ENCODE measurements at regions not wholly inside any gene's neighbourhood (a gene's known extent, or its start where the extent isn't known, plus 50 kb on each side); places are given as distances from the start of the nearest gene placed in this dataset.

- no peak overlapping the region for H3K27ac ChIP-seq (ENCODE audit: insufficient read depth, low read depth, low read length)
- no peaks in the 10 kb centered on the region for H3K79me2 ChIP-seq (ENCODE audit: control insufficient read depth, insufficient read depth, low read length)
- H3K9me1 ChIP-seq (replicated peaks; ENCODE audit: control insufficient read depth, extremely low read depth, insufficient read depth, low read length) = no peaks in the 10 kb centered on the region
- H4K20me1 ChIP-seq (replicated peaks; ENCODE audit: control insufficient read depth, extremely low read depth, insufficient read depth, low read length) = no peaks in the 10 kb centered on the region
- DNase-seq (ENCODE audit: low read depth, low spot score) (no peak), FAIRE-seq (no peak)
- H3K4me1 ChIP-seq (ENCODE audit: control insufficient read depth, extremely low read depth, insufficient read depth, low read length) = no peaks in the 10 kb centered on the region
- ChIA-PET POLR2A (no interaction called here), CTCF (no interaction called here)
- no peaks in the 10 kb centered on the region for H3K27me3 ChIP-seq (ENCODE audit: control insufficient read depth in 2 of 2, insufficient read depth in 2 of 2, low read length in 2 of 2)
- no TSS peak for BruUV-seq (replicated peaks)
- H3K9me3 ChIP-seq (replicated peaks; ENCODE audit: control insufficient read depth, insufficient read depth, low read length) = peaks cover 2% of the 10 kb centered on the region
- H2AFZ ChIP-seq (ENCODE audit: low read depth, low read length) = no peak overlapping the region
- TF ChIP-seq POLR2AphosphoS5 (IDR thresholded peaks at IDR 0.05; ENCODE audit: insufficient read depth, low read depth, low read length) = no peak
- no peak for TF ChIP-seq CTCF (IDR thresholded peaks at IDR 0.05; ENCODE audit: extremely low read depth in 1 of 2, insufficient read depth in 1 of 2, low read depth in 1 of 2, low read length in 2 of 2)
- no peak for TF ChIP-seq MYC (IDR thresholded peaks at IDR 0.05; ENCODE audit: low read depth, low read length)
- TF ChIP-seq POLR2A (IDR thresholded peaks at IDR 0.05; ENCODE audit: low read depth, low read length) = no peak
- no peak for TF ChIP-seq EZH2 (IDR thresholded peaks at IDR 0.05; ENCODE audit: borderline replicate concordance, low read depth, low read length, severe bottlenecking)
- TF ChIP-seq FOS (IDR thresholded peaks at IDR 0.05; ENCODE audit: borderline replicate concordance, insufficient read depth, low read length) = no peak
- TF ChIP-seq JUN (IDR thresholded peaks at IDR 0.05; ENCODE audit: borderline replicate concordance, insufficient read depth, insufficient read length, low read depth) = no peak
- TF ChIP-seq MAX (IDR thresholded peaks at IDR 0.05; ENCODE audit: insufficient read depth, insufficient read length) = no peak
- TF ChIP-seq GATA2 (IDR thresholded peaks at IDR 0.05; ENCODE audit: insufficient read depth, insufficient read length, low read depth, low read length) = no peak
- no peak overlapping the region for H3K9ac ChIP-seq (replicated peaks; ENCODE audit: extremely low read depth, insufficient read depth, low read length)
- no peak overlapping the region for H3K4me3 ChIP-seq (replicated peaks in 1 of 3; ENCODE audit: insufficient read depth in 1 of 3, low read depth in 1 of 3, low read length in 3 of 3)
- H3K36me3 ChIP-seq (ENCODE audit: control insufficient read depth in 2 of 2, extremely low read depth in 1 of 2, insufficient read depth in 2 of 2, low read length in 2 of 2) = no peaks in the 10 kb centered on the region
- H3K4me2 ChIP-seq (ENCODE audit: insufficient read depth, low read length) = no peak overlapping the region
- dilution Hi-C loops (cut with MboI; ENCODE audit: extremely low pct_ligation_motif_present, low sequenced_read_pairs) (no loop called here), intact Hi-C loops (cut with micrococcal nuclease) (no loop called here)
Observed at GRCh38 chr19:28523619-28524018, 689.3 kb downstream of the UQCRFS1 start.

All from endothelial cell of umbilical vein (primary cell).